Left lung (tissue), 4 donors: ENCODE measurements at regions not wholly inside any gene's neighbourhood (a gene's known extent, or its start where the extent isn't known, plus 50 kb on each side); places are given as distances from the start of the nearest gene placed in this dataset.

Experiments
- ATAC-seq: fragments of 200-7000 bp; cut with Tn5 transposase; one replicate; pipeline ENCODE4 v1.9.1; 2020; ENCODE audit warnings: moderate library complexity
- DNase-seq, 4 donors: peaks; one replicate each; pipeline ENCODE4 v3.0.0-alpha.2; 2013 to 2020
- H3K27ac ChIP-seq, 2 donors: fragments of 200-600 bp; sonication (generic) in 1 of 2; one replicate each; pipeline versions ENCODE4 v1.5.0 to v1.8.0; 2020 to 2021
- H3K27me3 ChIP-seq, 2 donors: fragments of 200-600 bp; sonication (generic) in 1 of 2; one replicate each; pipeline versions ENCODE4 v1.5.0 to v1.8.0; 2020 to 2021
- H3K36me3 ChIP-seq, 2 donors: fragments of 200-600 bp; sonication (generic) in 1 of 2; one replicate each; pipeline versions ENCODE4 v1.5.0 to v1.8.0; 2020 to 2021
- H3K4me1 ChIP-seq, 2 donors: fragments of 200-600 bp; one replicate each; pipeline ENCODE4 v1.8.0; 2021
- H3K4me3 ChIP-seq, 2 donors: fragments of 200-600 bp; sonication (generic) in 1 of 2; one replicate each; pipeline versions ENCODE4 v1.5.0 to v1.8.0; 2020 to 2021; ENCODE audit warnings: mild to moderate bottlenecking in 1 of 2
- H3K9me3 ChIP-seq, 2 donors: fragments of 200-600 bp; sonication (generic) in 1 of 2; one replicate each; pipeline versions ENCODE4 v1.5.0 to v1.8.0; 2020 to 2021
- intact Hi-C, 2 donors: fragments of 100-400 bp; cut with DNase I; formaldehyde crosslinking; loops; one replicate each; pipeline versions ENCODE4 v1.11.2 to v1.14.2; 2022
- TF ChIP-seq, protein P1 (sequence below), 2 donors: fragments of 200-600 bp; sonication (generic) in 1 of 2; IDR thresholded peaks; one replicate each; pipeline versions ENCODE4 v1.5.0 to v1.8.0; 2021; ENCODE audit warnings: antibody characterized with exemption in 2 of 2
- donor health status: DM: no; HTN: yes; CAD: no.
- donor health status: DM: no; HTN: no; CAD: no.

GRCh38 chr1:218692808-218693207, 347.7 kb downstream of the TGFB2 start:
- intact Hi-C loops: no loop called here
- TF ChIP-seq, protein P1, sequence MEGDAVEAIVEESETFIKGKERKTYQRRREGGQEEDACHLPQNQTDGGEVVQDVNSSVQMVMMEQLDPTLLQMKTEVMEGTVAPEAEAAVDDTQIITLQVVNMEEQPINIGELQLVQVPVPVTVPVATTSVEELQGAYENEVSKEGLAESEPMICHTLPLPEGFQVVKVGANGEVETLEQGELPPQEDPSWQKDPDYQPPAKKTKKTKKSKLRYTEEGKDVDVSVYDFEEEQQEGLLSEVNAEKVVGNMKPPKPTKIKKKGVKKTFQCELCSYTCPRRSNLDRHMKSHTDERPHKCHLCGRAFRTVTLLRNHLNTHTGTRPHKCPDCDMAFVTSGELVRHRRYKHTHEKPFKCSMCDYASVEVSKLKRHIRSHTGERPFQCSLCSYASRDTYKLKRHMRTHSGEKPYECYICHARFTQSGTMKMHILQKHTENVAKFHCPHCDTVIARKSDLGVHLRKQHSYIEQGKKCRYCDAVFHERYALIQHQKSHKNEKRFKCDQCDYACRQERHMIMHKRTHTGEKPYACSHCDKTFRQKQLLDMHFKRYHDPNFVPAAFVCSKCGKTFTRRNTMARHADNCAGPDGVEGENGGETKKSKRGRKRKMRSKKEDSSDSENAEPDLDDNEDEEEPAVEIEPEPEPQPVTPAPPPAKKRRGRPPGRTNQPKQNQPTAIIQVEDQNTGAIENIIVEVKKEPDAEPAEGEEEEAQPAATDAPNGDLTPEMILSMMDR (IDR thresholded peaks at IDR 0.05): no peak
- ATAC-seq (no peak), DNase-seq (no peak)
- H3K9me3 ChIP-seq: no peaks in the 10 kb centered on the region
- no peak overlapping the region for H3K27ac ChIP-seq
- H3K4me3 ChIP-seq: no peak overlapping the region
- H3K36me3 ChIP-seq: no peaks in the 10 kb centered on the region
- no peaks in the 10 kb centered on the region for H3K27me3 ChIP-seq
- H3K4me1 ChIP-seq: no peaks in the 10 kb centered on the region

GRCh38 chr1:218693599-218693998, 348.5 kb downstream of the TGFB2 start:
- H3K27ac ChIP-seq: no peak overlapping the region
- no peaks in the 10 kb centered on the region for H3K36me3 ChIP-seq
- no peaks in the 10 kb centered on the region for H3K27me3 ChIP-seq
- no peaks in the 10 kb centered on the region for H3K4me1 ChIP-seq
- no peak for DNase-seq
- no peak for ATAC-seq
- TF ChIP-seq, protein P1 (IDR thresholded peaks at IDR 0.05): no peak
- H3K4me3 ChIP-seq: no peak overlapping the region
- intact Hi-C loops: no loop called here
- H3K9me3 ChIP-seq: no peaks in the 10 kb centered on the region

DNA sequence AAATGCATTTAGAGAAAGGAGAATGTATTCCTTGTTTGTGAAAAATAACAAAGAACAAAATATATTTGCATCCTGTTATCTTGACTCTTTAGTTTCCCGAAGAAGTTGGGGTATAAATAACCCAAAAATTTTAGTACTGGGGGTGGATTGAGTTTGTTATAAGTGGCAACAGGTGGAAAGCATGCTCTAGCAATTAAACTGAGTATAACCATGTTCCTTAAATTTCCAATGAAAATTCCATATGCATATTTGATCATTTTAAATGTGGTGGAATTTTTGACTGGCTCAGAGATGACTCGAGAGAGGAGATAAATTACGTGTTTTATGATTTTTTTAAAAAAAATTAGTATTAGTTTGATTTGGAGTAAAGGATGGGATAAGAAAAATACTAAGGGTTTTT, 348.9 kb downstream of the TGFB2 start:
- intact Hi-C loops: no loop called here
- TF ChIP-seq, protein P1 (IDR thresholded peaks at IDR 0.05): no peak
- ATAC-seq (no peak), DNase-seq (no peak)
- Histone ChIP-seq H3K27me3 (no peaks in the 10 kb centered on the region), H3K36me3 (no peaks in the 10 kb centered on the region), H3K27ac (no peak overlapping the region), H3K9me3 (no peaks in the 10 kb centered on the region), H3K4me1 (no peaks in the 10 kb centered on the region), H3K4me3 (no peak overlapping the region)

DNA sequence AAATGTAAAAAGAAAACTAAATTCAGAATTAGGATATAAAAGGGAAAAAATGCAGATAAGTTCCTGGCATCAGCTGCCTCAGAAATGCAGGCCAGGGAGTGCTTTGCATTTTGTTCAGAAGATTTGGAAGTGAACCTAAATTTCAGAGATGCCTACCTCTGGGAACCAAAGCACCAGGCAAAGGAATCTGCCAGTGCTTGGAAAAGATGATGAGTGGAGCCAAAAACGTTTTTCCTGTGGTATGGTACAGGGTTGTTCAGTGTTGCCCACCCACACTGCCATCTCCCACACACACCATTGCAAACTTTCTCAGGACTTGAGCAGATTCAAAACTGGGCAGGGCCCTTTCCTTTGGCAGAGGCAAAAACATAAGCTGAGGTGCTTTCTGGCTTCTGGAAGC, 349.5 kb downstream of the TGFB2 start:
- Histone ChIP-seq H3K27ac (no peak overlapping the region), H3K9me3 (no peaks in the 10 kb centered on the region)
- TF ChIP-seq, protein P1 (IDR thresholded peaks at IDR 0.05): no peak

GRCh38 chr1:218695525-218695924, 350.4 kb downstream of the TGFB2 start:
- H3K4me3 ChIP-seq: no peak overlapping the region
- TF ChIP-seq, protein P1 (IDR thresholded peaks at IDR 0.05): no peak
- intact Hi-C loops: no loop called here
- H3K27ac ChIP-seq: no peak overlapping the region
- no peaks in the 10 kb centered on the region for H3K27me3 ChIP-seq
- no peaks in the 10 kb centered on the region for H3K9me3 ChIP-seq
- no peak for DNase-seq
- H3K4me1 ChIP-seq: no peaks in the 10 kb centered on the region
- ATAC-seq: peak; percentile 18
- no peaks in the 10 kb centered on the region for H3K36me3 ChIP-seq

More for the DNA sequence above, 349.5 kb downstream of the TGFB2 start:
- Histone ChIP-seq H3K4me3 (no peak overlapping the region), H3K36me3 (no peaks in the 10 kb centered on the region), H3K4me1 (no peaks in the 10 kb centered on the region), H3K27me3 (no peaks in the 10 kb centered on the region)
- no peak for DNase-seq
- intact Hi-C loops: no loop called here
- ATAC-seq: no peak
